Left kidney (tissue), 1 donor: ENCODE measurements at regions not wholly inside any gene's neighbourhood (a gene's known extent, or its start where the extent isn't known, plus 50 kb on each side); places are given as distances from the start of the nearest gene placed in this dataset.
"Not testable (repeated sequence)": the region's sequence is repeated elsewhere in the genome, so short reads cannot be mapped to it uniquely, and the experiment has no call there.

Experiments
- DNase-seq: peaks from one replicate; pipeline ENCODE4 v3.0.0-alpha.2; 2013

DNA sequence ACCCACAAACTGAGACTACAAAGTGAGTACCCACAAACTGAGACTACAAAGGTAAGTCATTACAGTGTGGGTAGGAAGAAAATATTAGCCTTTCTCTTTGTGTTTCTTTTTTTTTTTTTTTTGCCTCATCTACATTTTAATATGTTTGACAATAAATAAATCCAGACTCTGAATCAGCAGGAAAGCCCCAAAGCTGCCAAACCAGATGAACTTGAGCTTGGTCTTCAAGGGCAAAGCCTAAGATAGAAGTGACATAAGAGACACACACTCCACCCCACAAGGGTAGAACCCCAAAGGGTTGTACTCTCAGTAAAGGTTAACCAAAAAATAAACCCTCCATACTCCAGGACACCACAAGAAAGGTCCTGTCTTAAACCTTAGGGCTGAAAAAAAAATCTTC lies 326.8 kb upstream of the ARID1B start:
- no peak for DNase-seq

DNA sequence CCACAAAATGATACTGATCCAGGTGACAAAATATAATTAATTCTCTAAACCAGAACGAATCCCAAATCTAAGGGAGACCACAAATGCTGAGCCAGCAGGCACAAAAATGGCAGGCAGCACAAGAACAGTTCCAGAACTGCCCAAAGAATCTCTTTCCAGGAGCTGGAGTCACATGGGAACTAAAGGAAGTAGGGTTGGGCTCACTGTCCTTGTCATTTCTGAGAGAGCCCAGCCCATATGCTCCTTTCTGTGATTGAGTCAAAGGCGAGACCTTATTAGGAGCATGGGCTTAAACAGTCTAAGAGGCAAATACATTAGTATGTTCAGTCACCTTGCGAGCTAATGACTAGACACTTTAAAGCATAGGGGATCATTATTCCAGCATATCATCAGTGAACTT lies 327.6 kb upstream of the ARID1B start:
- DNase-seq: no peak

DNA sequence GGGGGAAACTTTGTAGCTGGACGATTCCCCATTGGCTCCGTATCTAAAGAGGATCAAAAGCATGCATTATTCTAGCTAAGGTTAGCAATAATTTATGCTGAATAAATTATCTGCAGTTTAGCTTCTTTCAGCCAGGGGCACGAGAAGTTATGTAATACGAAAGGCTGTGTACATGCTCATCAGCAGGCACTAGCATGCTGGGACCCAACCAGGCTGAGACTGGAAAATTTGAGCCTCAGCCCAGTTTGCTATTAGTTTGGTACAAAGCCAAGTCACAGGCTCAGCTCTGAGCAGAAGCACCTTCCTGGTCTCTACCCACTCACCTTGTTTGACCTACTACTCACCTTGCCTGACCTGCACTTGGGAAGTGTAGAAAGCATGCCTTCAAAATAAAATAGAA lies 328.1 kb upstream of the ARID1B start:
- DNase-seq: no peak

DNA sequence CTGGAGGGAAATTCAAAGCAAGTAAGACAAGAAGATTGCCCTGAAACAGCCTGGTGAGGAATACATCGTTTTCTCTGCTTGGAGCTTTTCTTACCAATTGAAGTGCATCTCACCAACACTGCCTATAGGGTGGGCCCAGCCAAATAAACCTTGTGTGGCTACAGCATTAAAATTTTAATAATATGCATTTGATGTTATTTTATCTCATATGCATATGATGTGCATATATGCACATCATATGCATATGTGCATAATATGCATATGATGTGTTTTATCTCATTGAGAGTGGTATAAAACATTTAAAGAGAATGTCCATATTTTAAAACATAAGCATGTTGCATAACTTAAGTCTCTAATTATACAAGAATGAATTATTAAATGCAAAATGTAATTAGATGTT lies 328.6 kb upstream of the ARID1B start:
- no peak for DNase-seq

DNA sequence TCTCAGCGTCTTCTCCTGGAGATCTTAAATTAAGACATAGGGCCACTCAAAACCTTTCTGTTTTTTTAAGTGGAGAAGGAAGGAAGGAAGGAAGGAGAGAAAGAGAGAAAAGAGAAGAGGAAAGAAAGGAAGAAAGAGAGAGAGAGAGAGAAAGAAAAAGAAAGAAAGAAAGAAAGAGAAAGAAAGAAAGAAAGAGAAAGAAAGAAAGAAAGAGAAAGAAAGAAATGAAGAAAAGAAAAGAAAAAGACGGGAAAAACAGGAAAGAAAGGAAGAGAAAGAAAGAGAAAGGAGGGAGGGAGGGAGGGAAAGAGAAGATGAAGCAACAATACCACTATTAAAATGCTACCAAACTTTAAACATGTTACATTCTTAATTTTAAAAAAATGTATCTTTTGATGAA lies 336.5 kb upstream of the ARID1B start:
- no peak for DNase-seq

DNA sequence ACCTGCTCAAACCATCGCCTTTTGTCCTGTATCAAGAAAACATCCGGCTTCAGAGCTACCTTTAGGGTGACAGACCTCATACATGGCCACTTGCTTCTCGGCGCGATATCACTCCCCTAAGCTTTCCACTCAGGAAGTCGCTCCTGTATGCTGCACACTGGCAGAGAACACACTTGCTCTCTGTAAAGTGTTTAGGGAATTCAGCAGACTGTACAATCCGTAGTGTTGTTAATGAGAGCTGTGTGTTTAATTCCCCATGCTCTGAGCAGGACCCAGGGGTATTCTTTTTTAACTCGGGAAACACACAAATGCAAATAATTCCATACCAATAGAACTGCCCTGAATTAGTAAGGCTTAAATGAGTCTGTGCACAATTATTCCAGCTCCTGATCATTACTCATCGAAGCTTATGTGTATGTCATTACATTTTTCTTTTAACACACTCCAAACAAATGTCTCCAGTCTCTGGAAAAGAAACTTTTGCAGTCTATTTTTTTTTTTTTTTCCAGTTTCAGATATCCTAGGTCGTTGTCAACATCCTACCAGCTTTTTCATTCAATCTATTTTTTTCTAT lies 338.7 kb upstream of the ARID1B start:
- no peak for DNase-seq

DNA sequence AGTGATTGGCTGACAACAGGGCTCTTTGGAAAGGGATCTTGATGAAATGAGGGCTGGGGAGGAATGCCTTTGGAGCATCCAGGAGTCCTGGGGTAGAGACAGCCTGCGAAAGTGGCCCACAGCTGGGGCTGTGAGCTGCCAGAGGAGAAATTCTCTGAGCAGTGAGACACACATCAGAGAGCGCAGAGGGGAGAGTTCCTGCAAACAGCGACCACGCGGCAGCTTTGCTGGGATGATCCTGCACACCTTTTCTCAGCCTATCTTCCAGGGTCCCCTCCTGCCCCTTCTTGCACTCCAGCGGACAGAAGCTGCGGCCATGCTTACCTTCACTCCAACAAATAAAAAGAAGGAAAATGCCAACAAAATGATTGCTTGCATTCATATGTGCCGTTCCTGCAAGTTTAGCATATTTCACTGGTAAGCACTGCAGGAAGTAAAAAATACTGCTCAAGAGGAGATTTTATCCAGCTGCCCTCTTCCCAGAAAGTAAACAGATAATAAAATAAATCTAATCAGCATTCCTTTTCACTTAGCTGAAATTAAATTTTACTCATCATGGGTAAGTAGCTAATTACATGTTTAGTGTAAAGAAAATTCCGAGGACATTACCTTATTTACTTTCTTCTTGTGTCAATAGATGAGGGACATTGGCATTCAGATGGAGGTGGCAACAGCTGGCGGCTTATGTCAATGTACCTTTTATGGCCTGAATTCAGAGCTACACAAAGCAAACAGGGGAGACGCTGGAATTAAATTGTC lies 339.9 kb upstream of the ARID1B start:
- DNase-seq: no peak

DNA sequence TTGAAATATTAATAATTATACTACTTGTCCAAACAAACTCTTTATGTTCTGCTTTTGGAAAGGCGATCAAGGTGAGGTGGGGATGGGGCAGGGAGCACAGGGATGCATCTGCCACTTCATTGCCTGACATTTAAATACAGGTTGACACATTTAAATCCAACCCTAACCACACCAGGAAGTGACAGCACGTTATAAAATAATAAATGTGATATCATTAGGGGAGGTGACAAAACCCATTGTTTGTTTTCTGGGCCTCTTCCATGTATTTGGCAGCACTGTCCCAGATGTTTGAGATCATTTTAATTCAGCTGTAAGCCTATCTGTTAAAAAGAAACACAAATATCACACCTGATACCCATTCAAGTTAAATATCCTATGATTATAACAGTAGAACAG lies 342.4 kb upstream of the ARID1B start:
- DNase-seq: no peak

DNA sequence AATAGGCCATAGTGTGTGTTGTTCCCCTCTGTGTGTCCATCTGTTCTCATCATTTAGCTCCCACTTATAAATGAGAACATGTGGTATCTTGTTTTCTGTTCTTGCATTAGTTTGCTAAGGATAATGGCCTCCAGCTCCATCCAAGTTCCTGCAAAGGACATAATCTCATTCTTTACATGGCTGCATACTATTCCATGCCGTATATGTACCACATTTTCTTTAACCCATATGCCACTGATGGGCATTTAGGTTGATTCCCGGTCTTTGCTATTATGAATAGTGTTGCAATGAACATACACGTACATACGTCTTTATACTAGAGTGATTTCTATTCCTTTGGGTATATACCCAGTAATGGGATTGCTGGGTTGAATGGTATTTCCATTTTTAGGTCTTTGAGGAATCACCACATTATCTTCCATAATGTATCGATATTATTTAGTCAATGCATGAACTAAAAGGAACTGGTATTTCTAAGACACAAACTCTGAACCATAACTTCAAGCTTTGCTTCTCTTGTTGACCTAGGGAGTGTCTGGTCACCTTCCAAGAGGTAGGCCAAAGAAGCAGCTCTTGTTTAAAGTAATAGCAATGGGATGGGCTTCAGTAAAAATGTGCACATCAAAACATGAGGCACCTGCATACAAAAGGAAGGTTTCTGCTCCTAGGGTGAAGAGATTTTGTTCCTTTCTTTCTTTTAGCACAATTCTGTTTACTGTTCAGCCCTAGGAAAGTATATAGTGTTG lies 343.0 kb upstream of the ARID1B start:
- no peak for DNase-seq

DNA sequence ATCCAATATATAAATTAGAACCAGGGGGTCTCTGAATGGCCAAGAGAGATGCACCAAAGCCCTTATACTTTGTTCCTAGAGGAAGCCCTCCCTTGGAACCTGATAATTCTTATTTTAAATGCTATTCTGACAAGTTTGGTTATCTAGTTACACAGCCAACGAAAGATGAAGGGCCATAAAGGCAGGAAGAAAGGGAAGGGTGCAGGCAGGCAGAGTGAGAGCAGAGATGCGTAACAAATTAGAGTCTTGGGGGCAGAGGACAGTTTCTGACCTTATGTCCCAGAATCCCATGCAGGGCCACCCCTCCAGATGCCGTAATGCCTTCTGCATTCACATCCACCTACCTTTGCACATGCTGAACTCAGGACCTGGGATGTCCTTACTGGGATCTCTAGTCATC lies 344.6 kb upstream of the ARID1B start:
- DNase-seq: peak; percentile 40

DNA sequence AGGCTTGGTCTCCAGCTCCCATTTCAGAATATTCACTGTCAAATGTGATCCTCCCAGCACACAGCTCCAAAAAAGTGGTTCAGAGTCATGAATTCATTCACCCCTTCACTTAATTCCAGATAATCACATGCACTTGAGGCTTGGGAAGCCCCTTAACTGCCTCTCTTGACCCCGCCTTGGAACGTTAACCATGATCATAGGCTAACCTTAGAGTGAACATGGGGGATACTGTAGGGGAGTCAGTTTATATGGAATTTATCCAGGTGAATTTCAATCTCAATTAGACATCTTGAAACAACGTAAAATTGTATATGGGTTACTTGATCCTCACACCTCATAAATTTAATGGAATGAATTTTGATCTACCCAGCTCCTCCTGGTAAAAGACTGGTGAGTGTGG lies 346.8 kb upstream of the ARID1B start:
- peak; percentile 74 for DNase-seq

DNA sequence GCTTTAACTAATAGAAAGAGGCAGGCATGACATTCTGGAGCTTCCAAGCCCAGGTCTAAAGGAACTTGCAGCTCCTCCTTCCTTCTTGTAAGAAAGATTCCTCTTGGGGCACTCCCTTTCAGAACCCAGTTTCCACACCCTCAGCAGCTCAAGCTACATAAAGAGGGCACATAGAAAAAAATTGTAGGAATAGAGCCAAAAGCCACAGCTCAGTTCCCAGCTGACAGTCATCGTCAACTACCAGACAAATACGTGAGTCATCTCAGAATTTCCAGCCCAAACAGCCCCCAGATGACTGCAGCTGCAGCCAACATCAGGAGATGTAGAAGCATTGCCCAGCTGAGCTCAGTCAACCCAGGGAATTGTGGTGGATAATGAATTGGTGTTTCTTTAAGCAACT lies 349.8 kb upstream of the ARID1B start:
- no peak for DNase-seq

DNA sequence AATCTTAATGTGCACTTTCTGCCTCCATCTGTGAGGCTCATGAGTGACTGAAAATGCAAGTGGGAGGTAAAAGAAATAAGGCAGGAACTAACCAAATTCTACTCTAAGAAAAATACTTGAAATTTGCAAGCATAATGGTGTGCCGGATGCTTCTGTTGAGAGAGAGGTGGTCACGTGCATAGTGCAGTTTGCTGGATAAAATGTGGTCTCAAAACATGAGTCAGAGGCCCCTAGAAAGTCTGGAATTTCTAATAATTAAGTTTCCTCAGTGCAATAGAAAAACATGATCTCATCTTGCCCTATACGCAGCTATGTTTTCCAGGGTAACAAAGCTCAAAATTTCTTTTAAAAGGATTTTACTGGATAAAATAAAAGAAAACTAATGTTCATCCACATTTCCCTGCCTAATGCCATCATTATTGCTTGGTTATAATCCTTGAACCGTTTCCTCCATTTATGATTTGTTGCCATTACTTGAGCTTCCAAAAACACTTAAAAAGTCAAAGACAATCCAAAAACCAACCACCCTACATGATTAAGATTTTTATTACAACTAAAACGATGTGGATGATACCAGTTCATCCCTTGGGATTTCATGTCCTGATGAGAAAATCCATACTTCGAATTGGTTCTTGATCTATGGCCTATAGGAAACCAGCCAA lies 351.7 kb upstream of the ARID1B start:
- DNase-seq: no peak

DNA sequence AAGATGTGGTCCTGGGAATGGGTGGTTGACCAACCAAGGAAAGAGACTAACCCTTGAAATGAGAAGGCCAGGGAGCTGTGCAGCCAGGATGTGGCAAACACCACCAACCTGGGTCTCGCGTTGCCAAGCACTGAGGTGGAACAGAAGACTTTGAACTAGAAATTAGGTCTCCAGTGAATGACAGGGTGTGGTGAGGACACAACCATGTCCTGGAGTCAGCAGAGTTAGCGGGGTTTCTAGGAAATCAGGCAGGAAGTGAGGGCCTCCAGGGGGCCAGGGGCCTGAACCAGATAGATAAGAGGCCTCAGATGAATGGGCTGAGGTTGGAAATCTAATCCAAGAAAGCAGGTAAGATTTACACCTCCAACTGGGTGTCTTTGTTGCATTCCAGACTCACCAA lies 353.3 kb upstream of the ARID1B start:
- no peak for DNase-seq

DNA sequence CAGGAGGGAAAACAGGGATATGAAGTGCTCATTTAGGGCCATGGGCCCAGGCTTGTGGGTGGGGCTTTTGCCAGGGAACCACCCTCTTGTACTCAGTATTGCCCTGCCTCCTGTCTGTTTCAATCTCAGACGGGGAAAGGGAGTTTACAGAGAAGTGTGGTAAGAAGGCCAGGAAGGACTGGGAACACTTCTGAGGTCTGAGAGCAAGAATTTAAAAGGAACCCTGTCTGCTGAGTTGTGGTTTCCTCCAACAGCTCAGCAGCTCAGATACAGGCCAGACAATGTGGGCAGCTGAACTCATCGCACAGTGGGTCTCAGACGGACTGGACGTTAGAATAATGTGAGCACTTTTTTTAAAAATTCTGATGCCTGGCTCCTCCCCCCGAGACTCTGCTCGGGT lies 354.1 kb upstream of the ARID1B start:
- DNase-seq: no peak

DNA sequence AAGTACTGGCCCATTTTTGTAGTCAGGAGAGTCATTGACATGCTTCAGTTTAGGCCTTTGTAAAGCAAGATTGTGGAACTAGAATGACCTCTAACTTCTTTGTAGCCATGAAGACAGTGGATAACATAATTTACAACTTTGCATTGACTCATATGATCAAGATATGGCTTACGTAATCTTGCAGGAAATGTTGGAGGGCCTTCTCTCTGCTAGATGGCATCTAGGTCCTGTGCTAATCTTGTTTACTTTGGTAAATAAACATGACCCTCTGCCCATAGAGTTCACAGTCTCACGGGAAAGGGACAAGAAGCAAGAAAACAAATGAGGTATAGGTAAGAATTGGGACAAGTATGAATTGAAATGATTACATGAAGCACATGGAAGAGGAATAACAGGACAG lies 355.2 kb upstream of the ARID1B start:
- no peak for DNase-seq

DNA sequence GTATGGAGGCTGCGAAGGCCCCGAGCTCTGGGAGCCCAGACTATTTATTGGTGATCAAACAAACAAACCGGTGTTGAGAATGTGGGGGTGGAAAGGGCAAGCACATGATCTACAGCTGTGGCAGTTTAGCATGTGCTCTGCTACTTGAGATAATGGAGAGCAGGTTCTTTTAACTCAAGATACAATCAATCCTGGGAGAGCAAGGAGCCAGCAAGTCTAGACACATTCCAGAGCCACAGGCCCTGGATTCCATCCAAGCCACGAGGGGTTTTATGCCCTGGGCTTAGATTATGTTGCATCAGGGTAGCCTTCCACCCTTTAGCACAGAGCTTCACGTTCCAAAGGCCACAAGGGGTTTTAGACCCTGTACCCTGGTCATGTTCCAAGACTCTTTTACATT lies 355.9 kb upstream of the ARID1B start:
- not testable (repeated sequence) for DNase-seq

DNA sequence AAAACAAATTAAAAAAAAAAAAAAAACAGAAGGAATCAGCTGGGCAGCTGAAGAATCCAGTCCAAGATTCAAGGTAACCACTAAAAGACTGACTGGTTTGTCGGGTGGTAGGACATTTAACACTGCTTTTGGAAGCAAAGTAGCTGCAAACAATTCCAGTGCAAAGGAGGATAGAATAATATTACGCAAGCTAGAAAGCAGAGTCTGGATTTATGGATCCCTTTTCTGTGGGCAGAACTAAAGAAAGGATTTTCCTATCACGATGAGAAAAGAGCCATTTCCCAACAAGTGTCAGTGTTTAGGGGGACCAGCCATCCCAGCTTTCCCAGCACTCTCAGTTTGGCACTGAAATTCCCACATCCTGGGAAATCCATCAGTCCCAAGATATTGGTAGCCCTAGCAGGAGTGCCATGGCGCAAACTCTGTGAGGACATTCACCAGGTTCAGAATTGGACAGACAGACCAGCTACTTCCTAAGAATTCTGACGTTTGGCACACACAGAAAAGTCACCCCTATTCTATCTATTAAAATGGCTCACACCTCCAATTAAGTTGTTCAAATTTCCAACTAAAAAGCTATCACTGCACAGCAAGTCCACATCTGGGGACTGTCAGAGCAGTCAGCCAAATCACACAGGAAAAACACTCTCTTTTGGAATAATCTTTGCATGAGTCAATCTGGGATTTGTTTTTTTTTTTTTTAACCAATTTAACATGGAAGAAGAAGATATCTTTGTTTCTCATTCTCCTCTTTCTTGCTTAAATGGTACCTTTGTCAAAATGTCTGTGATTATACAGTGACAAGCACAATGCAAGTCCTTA lies 356.8 kb upstream of the ARID1B start:
- no peak for DNase-seq

DNA sequence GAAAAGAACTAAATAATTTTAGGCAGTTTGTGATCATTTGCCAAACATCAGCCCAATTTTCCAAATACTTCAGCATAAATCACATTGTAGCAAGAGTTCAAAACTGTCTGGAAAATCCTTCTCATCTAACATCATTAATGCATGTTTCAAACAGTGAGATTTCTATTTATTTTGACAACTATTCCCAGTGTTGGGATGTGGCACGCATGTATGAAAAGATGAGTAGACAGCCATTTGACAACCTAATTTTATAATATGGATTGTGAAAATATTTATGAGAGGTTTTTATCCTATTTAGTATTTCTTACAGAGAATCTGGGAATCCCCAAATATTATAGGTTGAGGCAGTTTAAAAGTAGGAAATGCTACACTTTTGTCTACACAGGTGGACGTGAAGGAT lies 357.6 kb upstream of the ARID1B start:
- no peak for DNase-seq

DNA sequence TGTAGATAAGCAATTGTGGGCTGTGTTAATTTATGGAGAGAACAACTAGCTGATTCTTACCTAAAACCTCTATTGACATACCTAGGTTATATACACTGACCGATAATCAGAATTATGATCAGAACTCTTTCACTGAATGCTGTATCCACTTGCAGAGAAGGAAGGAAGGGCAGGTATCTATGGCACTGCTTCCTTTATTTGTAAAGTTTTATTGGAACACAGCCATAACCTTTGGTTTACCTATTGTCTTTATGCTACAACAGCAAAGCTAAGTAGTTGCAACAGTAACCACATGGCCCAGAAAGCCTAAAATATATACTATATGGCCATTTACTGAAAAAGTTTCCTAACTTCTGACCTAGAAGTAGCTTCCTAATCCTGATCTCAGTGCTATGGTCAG lies 358.9 kb upstream of the ARID1B start:
- DNase-seq: no peak

DNA sequence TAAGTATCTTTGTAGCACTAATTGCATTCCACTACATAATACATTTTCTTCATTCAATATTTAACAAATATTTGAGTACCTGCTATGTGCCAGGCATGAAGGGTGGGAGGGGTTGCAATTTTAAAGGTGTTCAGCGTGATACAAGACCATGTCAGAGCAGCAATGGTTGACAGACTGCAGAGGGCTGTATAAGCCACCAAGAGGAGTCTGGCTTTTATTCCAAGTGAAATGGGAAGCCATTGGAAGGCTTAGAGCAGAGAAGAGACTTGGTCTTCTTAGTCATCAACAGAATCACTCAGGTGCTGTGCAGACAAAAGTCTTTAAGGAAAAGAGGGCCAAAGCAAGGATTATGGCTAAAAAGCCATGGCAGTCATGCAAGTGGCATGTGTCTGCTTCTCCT lies 360.8 kb upstream of the ARID1B start:
- DNase-seq: no peak

DNA sequence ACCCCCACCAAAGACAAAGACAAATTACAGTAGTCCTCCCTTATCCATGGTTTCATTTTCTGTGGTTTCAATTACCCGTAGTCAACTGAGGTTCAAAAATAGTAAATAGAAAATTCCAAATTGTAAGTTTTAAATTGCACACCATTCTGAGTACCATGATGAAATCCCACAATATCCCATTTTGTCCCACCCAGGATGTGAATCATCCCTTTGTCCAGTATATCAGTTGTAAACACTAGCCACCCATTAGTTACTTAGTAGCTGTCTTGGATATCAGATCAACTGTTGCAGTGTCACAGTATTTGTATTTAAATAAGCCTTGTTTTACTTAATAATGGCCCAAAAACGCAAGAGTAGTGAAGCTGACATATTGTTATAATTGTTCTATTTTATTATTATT lies 364.0 kb upstream of the ARID1B start:
- DNase-seq: no peak
